ENCODE measurements at regions not wholly inside any gene's neighbourhood (a gene's known extent, or its start where the extent isn't known, plus 50 kb on each side); places are given as distances from the start of the nearest gene placed in this dataset.
"Not testable (repeated sequence)": the region's sequence is repeated elsewhere in the genome, so short reads cannot be mapped to it uniquely, and the experiment has no call there.

DNA sequence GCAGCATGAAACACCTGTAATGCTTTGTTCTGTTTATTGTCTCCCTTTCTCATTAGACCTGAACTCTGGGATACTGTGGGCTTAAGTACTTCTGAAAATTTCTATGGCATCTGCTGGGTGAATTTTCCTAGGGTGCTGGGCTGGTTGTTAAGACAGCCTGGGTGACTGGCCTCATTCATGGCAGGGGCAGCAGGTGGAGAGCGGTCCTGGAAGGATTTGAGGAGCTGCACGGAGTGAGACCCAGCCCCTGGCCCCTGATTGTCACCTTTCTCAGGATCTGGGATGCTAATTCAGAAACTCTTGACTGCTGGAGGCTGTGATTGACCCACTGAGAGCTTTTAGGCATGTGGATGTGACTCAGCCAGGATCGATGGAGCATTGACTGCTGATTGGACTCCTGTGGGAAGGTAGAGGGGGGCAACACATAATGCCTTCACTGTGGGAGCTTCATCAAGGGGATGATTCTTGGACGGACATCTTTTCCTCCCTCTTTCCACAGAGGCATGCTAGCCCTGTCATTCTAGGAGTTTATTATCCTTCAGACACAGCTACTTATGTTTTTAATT lies 252.0 kb downstream of the GOLGA6L6 start:
- not testable (repeated sequence) for DNase-seq (ENCODE audit: low read depth in 2 of 2)

DNA sequence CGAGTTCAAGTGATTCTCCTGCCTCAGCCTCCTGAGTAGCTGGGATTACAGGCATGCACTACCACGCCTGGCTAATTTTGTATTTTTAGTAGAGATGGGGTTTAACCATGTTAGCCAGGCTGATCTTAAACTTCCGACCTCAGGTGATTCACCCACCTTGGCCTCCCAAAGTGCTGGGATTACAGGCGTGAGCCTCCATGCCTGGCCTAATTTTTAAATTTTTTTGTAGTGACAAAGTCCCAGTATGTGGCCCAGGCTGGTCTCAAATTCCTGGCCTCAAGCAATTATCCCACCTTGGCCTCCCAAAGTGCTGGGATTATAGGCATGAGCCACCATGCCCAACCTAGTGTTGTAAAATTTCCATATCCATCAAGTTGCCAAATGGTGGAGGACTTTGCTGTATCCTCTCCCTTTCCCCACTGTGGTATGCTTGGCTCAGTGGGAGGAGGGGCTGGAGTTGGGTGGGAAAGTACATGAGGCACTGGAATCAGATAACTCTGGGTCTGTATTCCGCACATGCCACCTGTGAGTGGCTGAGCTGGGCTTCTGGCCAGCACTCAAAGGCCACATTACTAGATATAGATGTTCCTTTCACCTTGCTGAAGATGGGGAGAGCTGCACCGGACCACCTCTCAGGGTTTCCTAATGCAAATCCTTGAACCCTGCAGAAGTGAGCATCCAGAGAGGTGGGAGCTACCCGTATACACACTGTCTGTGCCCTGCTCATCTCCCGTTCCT lies 252.6 kb downstream of the GOLGA6L6 start:
- not testable (repeated sequence) for DNase-seq (ENCODE audit: low read depth in 2 of 2)

DNA sequence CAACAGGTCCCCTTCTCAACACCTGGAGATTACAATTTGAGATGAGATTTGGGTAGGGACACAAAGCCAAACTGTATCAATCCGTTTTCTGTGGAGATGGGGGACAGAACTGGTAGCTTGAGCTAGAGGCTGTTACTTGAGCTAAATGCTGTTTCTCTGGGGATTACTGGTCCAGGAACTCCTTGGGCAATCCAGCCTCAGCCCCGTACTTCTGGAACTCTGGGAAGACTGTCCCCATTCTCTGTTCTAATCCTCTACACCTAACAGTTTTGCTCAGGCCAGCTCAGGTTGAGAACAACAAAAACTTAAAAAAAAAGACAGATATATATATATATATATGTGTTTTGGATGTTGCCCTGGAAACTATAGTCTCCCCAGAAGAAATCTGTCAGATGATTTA lies 255.0 kb downstream of the GOLGA6L6 start:
- not testable (repeated sequence) for DNase-seq (ENCODE audit: low read depth in 2 of 2)

DNA sequence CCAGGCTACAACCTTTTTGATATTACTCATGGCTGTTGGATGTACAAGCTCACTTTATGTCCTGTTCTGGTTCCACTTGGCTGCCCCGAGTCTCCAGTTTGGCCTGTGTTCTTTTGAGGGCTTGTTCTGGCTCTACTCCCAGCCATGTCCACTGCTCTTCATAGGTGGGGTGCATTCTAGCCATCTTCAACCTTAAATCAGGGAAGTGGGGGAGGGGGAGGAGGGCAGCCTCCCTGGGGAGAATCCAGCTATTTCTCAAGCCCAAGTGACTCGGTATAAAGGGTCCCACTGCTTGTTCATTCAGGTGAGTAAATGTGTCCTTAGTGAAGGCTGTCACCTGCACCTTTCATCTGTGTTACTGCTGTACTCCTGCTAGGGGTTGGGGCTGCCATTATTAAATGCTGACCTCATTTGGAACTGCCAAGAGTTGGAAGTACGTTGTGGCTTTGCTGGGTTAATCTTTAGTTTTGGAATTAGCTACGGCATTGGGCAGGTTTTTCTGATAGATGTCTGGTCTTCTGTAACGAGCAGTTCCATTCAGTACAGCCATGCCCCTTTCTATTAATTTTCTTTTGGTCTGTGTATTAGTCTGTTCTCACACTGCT lies 255.8 kb downstream of the GOLGA6L6 start:
- DNase-seq (ENCODE audit: low read depth in 2 of 2), result not testable (repeated sequence)

DNA sequence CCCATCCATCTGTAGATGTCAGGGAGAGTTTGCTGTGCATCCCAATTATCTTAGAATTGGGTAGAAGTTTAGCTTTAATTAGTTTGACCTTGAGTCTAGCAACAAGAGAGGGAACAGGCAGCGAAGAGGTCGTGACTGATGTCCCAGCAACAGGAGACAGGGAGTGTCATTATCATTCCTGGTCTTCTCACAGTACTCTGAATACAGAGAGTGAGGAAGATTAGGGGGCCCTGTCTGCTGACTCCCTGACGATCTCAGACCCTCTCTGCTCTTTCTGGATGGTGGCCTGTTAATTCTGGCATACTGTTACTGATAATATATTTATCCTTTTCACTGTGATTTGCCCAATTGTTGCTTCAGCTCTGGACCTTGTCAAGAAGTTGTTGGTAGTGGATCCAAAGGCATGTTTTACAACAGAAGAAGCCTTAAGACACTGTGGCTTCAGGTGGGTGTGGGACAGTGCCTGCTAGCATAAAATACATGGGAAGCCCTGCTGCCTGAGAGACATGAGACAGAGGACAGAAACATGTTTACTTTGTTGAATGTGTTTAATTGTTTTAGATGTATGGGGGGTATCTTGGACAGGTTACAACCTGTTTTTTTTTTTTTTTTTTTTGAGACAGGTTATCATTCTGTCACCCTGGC lies 256.6 kb downstream of the GOLGA6L6 start:
- not testable (repeated sequence) for DNase-seq (ENCODE audit: low read depth in 2 of 2)

DNA sequence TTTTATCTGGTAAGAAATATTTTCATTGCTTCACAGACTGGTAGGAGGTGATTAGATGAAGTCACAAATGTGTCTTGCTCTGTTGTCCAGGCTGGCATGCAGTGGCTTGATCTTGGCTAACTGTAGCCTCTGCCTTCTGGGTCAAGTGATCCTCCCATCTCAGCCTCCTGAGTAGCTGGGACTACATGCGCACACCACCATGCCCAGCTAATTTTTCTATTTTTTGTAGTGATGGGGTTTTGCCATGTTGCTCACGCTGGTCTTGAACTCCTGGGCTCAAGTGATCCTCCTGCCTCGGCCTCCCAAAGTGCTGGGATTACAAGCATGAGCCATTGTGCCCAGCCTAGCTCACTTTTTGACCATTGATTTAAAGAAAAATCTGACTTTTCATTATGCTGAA lies 257.9 kb downstream of the GOLGA6L6 start:
- not testable (repeated sequence) for DNase-seq (ENCODE audit: low read depth in 2 of 2)

DNA sequence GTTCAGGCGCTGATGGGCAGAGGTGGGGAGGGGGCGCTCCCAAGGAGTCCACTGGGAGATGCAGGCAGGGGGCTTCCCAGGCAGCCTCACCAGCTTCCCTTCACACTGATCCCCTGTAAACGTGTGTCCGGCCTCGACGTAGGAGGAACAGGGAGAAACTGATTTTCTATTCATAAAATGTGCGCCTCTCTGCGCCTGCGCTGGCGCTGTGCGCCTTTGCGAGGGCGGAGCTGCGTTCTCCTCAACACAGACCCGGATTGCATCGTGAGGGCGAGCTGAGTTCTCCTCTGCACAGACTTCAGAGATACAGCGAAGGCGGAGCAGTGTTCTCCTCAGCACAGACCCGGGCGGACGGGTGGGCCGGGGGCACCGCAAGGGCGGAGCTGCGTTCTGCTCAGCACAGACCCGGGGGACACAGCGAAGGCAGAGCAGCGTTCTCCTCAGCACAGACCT lies 259.1 kb downstream of the GOLGA6L6 start:
- not testable (repeated sequence) for DNase-seq (ENCODE audit: low read depth in 2 of 2)

DNA sequence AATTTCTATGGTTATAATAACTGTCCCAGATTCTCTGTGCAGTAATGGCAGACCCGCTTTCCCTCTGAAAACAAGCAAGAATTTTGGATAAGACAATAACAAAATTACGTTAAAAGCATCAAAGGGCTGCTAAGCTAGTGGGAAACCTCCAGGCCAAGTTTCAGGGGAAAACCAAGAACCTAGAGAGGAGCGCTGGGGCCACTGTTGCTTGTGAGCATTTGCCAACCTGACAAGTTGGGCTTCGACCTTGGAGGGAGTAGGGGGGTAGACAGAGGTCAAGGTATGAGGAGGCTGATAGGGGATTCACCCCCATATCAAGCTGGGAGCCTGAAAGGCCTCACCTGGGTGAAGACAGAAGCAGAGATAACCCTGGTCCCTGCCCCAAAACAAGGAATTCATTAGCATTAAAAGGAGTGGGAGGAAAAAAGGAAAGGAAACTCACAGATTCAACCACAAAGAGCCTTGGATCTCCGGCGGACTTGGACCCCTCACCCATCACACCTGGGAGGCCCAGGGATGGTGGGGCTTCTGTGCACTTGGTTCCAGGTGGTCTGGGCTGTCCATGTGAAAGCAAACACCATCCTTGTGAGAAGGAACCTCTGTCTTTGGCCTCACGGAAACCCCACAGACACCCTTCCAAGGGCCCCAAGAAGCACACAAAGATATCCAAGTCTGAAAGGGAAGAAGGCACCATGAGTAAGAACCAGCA lies 259.9 kb downstream of the GOLGA6L6 start:
- DNase-seq (ENCODE audit: low read depth in 2 of 2), result not testable (repeated sequence)

DNA sequence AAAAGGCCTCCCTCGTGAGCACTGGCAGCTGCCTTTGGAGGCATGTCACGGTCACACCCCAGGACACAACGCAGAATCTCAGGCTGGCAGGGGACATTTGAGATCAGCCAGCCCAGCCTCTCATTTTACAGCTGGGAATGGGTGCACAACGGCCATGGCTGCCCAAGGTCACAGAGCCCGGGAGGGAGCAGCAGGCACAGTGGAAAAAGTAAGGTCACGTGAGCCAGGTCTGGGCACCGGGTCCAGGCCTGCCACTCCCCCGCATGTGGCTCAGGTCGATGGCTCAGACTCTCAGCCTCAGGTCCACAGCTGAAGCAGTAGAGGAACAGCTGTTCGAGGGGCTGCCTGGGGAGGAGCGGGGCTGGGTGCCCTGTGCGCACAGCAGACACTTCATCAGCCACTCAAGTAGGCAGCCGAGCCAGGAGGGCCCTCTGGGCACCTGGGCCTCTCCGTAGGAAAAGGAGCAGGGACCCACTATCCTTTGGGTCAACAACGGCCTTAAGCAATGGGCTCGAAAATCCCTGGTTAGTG lies 260.6 kb downstream of the GOLGA6L6 start:
- no peak for DNase-seq (ENCODE audit: low read depth in 2 of 2)

DNA sequence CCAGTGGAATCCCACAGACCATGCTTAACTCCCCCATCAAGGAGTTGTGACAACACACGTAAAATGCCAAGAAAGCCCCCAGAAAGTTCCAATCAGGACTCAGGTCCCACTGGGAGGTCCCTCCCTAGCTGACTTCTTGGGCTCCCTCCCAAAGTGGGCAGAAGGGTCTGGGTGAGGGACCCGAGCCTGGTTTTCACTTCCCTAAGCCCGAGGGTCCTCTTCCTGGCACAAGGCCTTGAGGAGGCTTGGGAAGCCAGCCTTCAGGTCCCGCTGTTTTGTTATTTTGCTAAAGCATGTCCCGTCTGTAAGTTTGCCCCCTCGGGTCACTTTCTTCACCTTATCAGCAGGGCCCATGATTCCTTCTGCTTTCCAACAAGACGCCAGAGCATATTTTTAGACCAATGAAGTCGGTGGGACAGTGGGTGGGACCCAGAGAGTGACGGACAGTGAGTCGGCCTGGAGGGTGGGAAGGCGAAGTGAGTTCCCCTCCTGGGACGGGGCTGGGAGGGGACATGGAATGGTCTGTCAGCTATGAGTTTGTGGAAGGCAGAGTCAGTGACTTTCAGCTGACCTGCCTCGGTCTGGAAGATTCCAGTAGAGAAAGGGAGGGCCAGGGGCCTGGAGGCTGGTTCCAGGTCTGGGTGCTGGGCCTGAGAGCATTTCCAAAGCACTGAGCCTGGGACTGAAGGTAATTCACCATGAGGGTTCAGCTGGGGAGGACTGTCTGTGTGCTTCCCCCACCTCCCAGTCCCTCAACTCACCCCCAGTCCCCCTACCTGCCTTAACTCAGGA lies 261.3 kb downstream of the GOLGA6L6 start:
- DNase-seq (ENCODE audit: low read depth in 2 of 2), result not testable (repeated sequence)

DNA sequence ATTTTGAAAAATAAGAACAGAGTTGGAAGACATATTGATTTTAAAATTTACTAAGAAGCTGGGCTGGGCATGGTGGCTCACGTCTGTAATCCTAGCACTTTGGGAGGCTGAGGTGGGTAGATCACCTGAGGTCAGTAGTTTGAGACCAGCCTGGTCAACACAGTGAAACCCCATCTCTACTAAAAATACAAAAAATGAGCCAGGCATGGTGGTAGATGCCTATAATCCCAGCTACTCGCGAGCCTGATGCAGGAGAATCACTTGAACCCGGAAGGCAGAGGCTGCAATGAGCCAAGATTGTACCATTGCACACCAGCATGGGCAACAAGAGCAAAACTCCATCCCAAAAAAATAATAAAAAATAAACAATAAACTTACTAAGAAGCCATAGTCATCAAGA lies 262.5 kb downstream of the GOLGA6L6 start:
- not testable (repeated sequence) for DNase-seq (ENCODE audit: low read depth in 2 of 2)

DNA sequence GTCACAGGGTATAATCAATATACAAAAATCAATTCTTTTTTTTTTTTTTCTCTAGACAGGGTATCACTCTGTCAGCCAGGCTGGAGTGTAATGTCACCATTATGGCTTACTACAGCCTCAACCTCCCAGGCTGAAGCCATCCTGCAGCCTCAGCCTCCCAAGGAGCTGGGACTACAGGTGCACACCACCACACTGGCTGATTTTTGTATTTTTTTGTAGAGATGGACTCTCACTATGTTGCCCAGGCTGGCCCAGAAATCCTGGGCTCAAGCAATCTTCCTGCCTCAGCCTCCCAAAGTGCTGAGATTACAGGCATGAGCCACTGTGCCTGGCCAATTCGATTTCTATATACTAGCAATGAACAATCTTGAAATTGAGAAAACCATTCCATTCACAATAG lies 263.2 kb downstream of the GOLGA6L6 start:
- DNase-seq (ENCODE audit: low read depth in 2 of 2), result not testable (repeated sequence)

DNA sequence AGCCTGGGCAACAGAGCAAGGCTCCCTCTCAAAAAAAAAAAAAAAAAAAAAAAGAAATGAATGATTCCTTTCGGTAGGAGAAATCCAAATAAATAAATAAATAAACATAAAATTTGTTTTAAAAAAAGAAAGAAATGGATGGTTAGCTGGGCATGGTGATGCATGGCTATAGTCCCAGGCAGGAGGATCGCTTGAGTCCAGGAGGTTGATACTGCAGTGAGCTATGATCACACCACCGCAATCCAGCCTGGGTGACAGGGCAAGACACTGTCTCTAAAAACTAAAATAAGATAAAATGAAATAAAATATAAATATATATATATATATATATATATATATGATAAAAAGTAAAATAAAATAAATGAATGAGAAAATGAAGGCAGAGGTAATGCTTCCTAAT lies 264.1 kb downstream of the GOLGA6L6 start:
- not testable (repeated sequence) for DNase-seq (ENCODE audit: low read depth in 2 of 2)

DNA sequence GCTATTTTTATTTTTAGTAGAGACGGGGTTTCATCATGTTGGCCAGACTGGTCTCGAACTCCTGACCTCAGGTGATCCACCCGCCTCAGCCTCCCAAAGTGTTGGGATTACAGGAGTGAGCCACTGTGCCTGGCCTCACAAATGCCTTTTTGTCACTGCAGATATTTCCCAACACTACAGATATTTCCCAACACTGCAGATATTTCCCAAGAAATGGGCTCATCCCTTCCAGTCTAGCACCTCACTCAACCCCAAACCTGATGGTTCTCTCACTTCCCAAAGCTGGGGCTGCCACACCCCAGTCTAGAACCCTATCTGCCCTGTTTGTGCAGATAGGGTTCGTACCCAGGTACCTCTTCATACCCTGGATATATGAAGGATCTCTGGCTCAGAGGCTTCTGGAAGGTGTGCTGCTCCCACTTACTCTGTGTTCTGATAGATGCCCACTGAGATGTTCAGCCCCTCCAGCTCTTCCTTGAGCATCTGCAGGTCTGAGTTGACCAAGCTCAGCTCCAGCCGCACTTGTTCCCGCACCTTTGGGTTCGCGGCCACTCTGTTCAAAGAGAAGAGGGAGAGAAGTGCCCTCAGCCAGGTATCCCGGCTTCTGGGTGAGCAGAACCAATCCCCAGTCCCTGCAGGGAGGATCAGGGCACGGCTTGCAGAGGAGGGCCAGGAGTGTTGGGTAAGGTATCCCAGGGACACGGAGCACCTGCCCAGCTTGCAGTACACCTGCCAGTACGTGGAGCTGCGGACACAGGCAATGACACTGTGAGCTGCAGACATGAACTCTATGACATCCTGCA lies 265.1 kb downstream of the GOLGA6L6 start:
- DNase-seq (ENCODE audit: low read depth in 2 of 2), result not testable (repeated sequence)

DNA sequence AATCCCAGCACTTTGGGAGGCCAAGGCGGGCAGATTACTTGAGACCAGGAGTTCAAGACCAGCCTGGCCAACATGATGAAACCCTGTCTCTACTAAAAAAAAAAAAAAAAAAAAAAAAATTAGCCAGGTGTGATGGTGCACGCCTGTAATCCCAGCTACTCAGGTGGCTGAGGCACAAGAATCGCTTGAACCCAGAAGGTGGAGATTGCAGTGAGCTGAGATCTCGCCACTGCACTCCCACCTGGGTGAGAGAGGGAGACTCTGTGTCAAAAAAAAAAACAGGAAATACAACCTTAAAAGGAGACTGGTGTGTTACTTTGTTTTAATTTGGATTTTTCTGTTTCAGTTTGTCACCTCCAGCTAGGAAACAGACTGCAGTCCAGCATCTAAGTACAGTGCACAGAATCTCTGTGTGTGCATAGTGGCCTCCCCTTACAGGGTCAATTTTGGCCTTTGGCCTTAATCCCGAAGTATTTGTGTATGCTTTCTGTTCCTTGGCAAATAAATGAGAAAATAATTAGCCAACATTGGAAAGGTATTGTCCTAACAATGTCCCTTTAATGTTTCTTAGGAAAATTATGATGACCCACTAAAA lies 266.1 kb downstream of the GOLGA6L6 start:
- not testable (repeated sequence) for DNase-seq (ENCODE audit: low read depth in 2 of 2)

DNA sequence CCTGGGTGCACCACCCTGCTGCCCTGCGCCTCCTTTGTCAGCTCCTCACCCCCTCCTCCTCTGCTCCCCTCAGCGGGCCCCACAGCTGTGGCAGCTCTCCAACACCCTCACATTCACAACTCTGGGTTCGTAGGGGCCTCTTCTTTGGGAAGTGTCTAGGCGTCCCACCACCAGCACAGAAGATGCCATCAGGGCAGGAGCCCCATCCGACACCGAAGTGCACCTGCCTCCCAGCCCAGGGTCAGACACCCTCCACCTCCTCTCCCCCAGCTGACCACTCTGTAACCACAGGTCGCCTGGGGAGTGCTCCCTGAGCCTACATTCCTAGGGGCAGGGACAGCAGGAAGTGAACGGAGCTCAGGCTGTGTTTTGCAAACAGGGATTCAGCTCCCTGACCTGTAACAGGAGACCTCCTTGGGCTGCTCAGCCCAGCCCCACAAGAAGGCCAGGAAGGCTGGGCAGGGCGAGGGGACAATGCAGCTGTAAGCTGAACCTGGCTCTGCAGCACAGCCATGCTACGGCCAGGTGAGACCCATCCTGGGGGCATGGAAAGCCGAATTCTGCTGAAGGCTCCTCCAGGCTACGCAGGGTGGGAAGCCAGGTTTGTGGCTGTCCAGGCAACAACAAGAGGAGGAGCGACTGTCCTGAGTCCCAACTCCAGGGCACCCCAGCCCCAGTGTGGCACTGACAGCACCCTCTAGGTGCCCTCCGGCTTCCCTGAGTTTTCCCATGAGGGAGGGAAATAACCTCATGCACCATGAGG lies 269.0 kb downstream of the GOLGA6L6 start:
- no peak for DNase-seq (ENCODE audit: low read depth in 2 of 2)

DNA sequence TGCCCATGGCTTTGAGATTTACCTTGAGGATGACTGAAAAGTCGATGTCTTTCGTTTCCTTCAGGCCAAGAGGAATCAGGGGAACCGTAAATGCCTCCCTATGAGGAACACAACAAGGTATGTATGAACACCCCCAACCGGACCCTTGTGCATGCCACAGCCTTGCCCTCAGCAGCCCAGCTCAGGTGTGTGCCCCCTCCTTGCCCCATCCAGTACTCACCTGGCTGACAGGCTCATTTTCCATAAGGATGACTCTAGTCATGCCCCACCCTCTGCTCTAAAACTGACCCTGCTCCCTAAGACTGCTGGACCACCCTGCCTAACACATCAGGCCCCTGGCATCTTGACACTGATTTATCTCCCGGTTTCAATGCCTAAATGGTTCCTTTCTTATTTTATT lies 270.0 kb downstream of the GOLGA6L6 start:
- no peak for DNase-seq (ENCODE audit: low read depth in 2 of 2)

DNA sequence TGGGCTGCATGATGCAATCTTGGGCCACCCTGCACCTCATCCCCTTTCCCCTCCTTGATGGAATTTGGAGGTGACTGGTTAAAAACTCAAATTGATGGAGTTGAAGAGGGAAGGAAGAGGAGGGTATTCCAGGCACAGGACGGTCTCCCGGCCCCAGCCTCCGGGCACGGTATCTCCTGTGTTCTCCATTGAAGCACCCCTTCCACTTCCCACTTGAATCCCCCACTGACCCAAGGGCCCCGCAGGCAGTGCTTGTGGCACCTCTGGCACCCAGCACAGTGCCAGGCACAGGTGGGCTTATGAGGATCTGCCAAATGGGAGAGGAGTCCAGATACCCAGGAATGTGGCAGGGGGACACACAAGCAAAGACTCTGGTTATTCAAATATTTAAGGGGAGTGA lies 271.6 kb downstream of the GOLGA6L6 start:
- DNase-seq (ENCODE audit: low read depth in 2 of 2), result not testable (repeated sequence)

DNA sequence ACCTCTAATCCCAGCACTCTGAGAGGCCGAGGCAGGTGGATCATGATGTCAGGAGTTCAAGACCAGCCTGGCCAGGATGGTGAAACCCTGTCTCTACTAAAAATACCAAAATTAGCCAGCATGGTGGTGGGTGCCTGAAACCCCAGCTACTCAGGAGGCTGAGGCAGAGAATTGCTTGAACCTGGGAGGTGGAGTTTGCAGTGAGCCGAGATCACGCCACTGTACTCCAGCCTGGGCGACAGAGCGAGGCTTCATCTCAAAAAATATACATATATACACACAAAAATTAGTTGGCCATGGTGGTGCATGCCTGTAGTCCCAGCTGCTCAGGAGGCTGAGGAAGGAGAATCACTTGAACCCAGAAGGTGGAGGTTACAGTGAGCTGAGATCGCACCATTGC lies 273.6 kb downstream of the GOLGA6L6 start:
- not testable (repeated sequence) for DNase-seq (ENCODE audit: low read depth in 2 of 2)

Data from stimulated activated CD4-positive, alpha-beta T cell treated with anti-CD3 and anti-CD28 coated beads, Interleukin-1b, Interleukin-23, amount 100 ng/mL, for 1 hour (primary cell).